ENCODE measurements at regions not wholly inside any gene's neighbourhood (a gene's known extent, or its start where the extent isn't known, plus 50 kb on each side); places are given as distances from the start of the nearest gene placed in this dataset.

DNA sequence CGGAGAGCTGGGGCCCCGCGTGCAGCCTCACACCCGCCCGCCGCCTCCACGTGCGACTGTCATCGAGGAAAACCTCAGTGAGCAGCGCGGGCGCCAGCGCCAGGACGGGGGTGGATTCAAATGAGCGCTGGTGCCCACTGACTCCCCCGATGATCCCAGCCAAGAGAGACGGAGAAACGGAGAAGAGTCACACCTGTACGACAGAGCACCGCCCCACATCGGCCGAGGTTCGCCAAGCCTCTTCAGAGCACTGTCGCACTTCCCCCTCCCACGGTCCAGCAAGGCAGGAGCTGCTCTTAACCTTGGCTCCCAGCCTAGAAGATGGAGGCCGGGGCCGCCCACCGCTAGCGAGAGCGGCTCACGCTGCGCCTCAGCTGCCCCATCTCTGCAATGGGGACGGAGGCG, 130.9 kb upstream of the IQSEC1 start:
- H3K4me3 ChIP-seq, result no peak overlapping the region
- H3K9me2 ChIP-seq (ENCODE audit: insufficient read depth), result no peaks in the 10 kb centered on the region
- no peaks in the 10 kb centered on the region for H4K20me1 ChIP-seq (ENCODE audit: insufficient read depth)
- H3K9me3 ChIP-seq (ENCODE audit: low read depth), result no peaks in the 10 kb centered on the region
- H3K79me2 ChIP-seq (ENCODE audit: insufficient read depth), result no peaks in the 10 kb centered on the region
- no peak overlapping the region for H2AFZ ChIP-seq
- H3K4me1 ChIP-seq (ENCODE audit: insufficient read depth), result no peaks in the 10 kb centered on the region
- no peak overlapping the region for H3K9ac ChIP-seq
- no peaks in the 10 kb centered on the region for H3F3A ChIP-seq (ENCODE audit: insufficient read depth)
- DNase-seq, result no peak
- TF ChIP-seq EZH2phosphoT487 (IDR thresholded peaks at IDR 0.05; ENCODE audit: insufficient read depth, low read depth), result no peak
- TF ChIP-seq EZH2 (IDR thresholded peaks at IDR 0.05; ENCODE audit: insufficient read depth, poor library complexity, severe bottlenecking), result no peak
- H3K27ac ChIP-seq, result no peak overlapping the region
- in situ Hi-C loops (cut with MboI), result no loop called here
- no peaks in the 10 kb centered on the region for H3K36me3 ChIP-seq (ENCODE audit: low read depth)
- H3K27me3 ChIP-seq (replicated peaks; ENCODE audit: insufficient read depth), result peaks cover 20% of the 10 kb centered on the region
- no peak overlapping the region for H3K4me2 ChIP-seq (ENCODE audit: unreplicated experiment)
- WGBS, 2 experiments (ENCODE audit: low coverage in 1 of 2, low lambda C conversion rate in 2 of 2, missing lambda C conversion rate in 2 of 2), result 11 to 13% methylated on average over 29 to 34 of the region's 34 CpGs

DNA sequence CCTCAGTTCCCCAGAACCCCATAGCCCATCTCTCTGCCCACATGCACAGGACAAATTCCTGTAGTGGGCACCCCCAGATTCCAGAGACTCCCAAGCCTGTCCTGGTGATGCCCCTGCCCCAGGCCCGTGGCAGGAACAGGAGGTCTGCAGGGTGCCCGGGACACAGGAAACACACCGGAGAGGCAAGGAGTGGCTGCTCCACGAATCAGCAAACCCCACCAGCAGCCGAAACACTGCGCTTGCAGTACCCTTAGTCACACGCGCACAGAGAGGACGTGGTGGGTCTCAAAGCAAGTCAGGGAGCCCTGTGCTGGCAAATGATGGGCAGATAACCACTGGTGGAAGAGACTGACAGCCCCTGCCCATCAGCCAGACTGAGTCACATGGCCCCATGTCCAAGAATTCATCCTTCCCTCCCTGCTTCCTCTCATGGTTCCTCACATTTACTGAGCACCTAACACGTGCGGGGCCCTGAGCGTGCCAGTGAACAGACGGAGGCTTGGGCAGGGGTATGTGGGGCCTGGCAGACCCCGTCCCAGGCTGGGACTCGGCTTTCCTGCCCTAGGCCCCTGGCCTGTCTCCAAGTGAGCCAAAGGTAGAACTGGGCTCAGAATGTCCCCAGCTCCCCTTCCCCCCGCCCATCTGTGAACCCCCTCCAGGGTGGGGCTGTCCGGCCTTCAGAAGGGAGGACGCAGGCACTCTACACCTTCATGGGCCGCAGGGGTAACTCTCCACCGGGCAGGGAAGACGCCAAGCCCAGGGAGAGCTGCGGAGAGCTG, 130.4 kb upstream of the IQSEC1 start:
- H3K4me3 ChIP-seq, result no peak overlapping the region
- H3K27me3 ChIP-seq (replicated peaks; ENCODE audit: insufficient read depth), result peaks cover 20% of the 10 kb centered on the region
- no peaks in the 10 kb centered on the region for H3K79me2 ChIP-seq (ENCODE audit: insufficient read depth)
- no peak overlapping the region for H3K4me2 ChIP-seq (ENCODE audit: unreplicated experiment)
- H3K9ac ChIP-seq, result no peak overlapping the region
- no peak overlapping the region for H2AFZ ChIP-seq
- no peaks in the 10 kb centered on the region for H3K9me3 ChIP-seq (ENCODE audit: low read depth)
- no peaks in the 10 kb centered on the region for H3K4me1 ChIP-seq (ENCODE audit: insufficient read depth)
- no peak overlapping the region for H3K27ac ChIP-seq
- TF ChIP-seq EZH2phosphoT487 (IDR thresholded peaks at IDR 0.05; ENCODE audit: insufficient read depth, low read depth) (no peak), EZH2 (IDR thresholded peaks at IDR 0.05; ENCODE audit: insufficient read depth, poor library complexity, severe bottlenecking) (no peak)
- in situ Hi-C loops (cut with MboI), result no loop called here
- H3K36me3 ChIP-seq (ENCODE audit: low read depth), result no peaks in the 10 kb centered on the region
- DNase-seq, result no peak
- H4K20me1 ChIP-seq (ENCODE audit: insufficient read depth), result no peaks in the 10 kb centered on the region
- WGBS, 2 experiments (ENCODE audit: low coverage in 1 of 2, low lambda C conversion rate in 2 of 2, missing lambda C conversion rate in 2 of 2), result 53 to 58% methylated on average over 17 to 22 of the region's 22 CpGs
- no peaks in the 10 kb centered on the region for H3F3A ChIP-seq (ENCODE audit: insufficient read depth)
- H3K9me2 ChIP-seq (ENCODE audit: insufficient read depth), result no peaks in the 10 kb centered on the region

DNA sequence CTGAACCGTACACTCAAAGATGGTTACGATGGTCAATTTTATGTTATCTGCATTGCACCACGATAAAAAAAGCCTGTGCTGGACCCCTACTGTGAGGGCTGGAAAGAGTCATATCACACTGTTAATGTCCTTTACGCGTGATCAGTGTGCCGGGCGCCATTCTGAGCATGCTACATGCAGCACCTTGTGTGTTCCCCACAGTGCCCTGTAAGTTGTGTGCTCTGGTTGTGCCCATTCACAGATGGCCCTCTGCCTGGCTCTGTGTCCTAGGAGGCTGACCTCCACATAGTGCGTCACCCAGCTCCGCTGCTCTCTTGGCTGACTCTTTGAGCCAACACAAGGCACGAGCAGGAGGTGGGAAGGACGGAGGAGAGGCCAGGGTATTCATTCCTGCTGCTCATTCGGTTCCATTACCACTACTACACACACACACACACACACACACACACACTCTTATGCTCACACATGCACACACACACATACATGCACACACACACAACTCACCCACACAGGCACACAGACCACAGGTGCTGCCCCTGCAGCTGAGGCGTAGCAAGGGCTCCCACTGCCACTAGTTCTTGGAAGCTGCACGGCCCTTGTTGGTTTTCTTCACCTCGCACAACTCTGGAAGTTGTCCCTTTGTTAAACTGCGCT, 129.6 kb upstream of the IQSEC1 start:
- Histone ChIP-seq H3F3A (ENCODE audit: insufficient read depth) (no peaks in the 10 kb centered on the region), H3K9me2 (ENCODE audit: insufficient read depth) (no peaks in the 10 kb centered on the region), H3K4me2 (ENCODE audit: unreplicated experiment) (no peak overlapping the region), H3K4me3 (no peak overlapping the region), H3K9ac (no peak overlapping the region), H3K27ac (no peak overlapping the region), H3K9me3 (ENCODE audit: low read depth) (no peaks in the 10 kb centered on the region), H3K79me2 (ENCODE audit: insufficient read depth) (no peaks in the 10 kb centered on the region), H2AFZ (no peak overlapping the region), H4K20me1 (ENCODE audit: insufficient read depth) (no peaks in the 10 kb centered on the region), H3K27me3 (replicated peaks; ENCODE audit: insufficient read depth) (peaks cover 20% of the 10 kb centered on the region), H3K4me1 (ENCODE audit: insufficient read depth) (no peaks in the 10 kb centered on the region), H3K36me3 (ENCODE audit: low read depth) (no peaks in the 10 kb centered on the region)
- in situ Hi-C loops (cut with MboI), result no loop called here
- 64 to 65% methylated on average over 16 of the region's 16 CpGs for WGBS, 2 experiments (ENCODE audit: low coverage in 1 of 2, low lambda C conversion rate in 2 of 2, missing lambda C conversion rate in 2 of 2)
- no peak for DNase-seq
- TF ChIP-seq EZH2 (IDR thresholded peaks at IDR 0.05; ENCODE audit: insufficient read depth, poor library complexity, severe bottlenecking) (no peak), EZH2phosphoT487 (IDR thresholded peaks at IDR 0.05; ENCODE audit: insufficient read depth, low read depth) (no peak)

DNA sequence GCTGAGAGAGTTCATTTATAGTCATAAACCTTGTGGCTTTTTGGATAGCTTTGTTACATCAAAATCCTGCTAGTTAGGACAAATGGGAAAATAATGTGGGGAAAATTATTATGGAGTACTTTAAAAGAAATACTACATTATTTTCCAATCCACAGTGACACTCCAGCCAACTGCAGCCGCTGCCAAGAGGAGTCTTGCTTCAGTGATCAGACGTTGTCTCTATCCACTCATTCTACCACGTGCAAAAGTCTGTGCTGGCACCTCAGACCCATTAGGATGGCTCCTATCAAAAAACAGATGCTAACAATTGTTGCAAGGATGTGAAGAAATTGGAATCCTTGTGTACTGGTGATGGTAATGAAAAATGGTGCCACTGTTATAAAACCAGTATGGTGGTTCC, 128.6 kb upstream of the IQSEC1 start:
- WGBS, 2 experiments (ENCODE audit: low coverage in 1 of 2, low lambda C conversion rate in 2 of 2, missing lambda C conversion rate in 2 of 2), result 0 to 2% methylated on average over 3 of the region's 3 CpGs
- H3F3A ChIP-seq (ENCODE audit: insufficient read depth), result no peaks in the 10 kb centered on the region
- no peaks in the 10 kb centered on the region for H3K79me2 ChIP-seq (ENCODE audit: insufficient read depth)
- in situ Hi-C loops (cut with MboI), result no loop called here
- H2AFZ ChIP-seq, result no peak overlapping the region
- H3K4me2 ChIP-seq (ENCODE audit: unreplicated experiment), result no peak overlapping the region
- no peaks in the 10 kb centered on the region for H3K9me2 ChIP-seq (ENCODE audit: insufficient read depth)
- H3K27me3 ChIP-seq (replicated peaks; ENCODE audit: insufficient read depth), result peaks cover 20% of the 10 kb centered on the region
- no peak overlapping the region for H3K9ac ChIP-seq
- DNase-seq, result no peak
- H4K20me1 ChIP-seq (ENCODE audit: insufficient read depth), result no peaks in the 10 kb centered on the region
- no peaks in the 10 kb centered on the region for H3K36me3 ChIP-seq (ENCODE audit: low read depth)
- no peaks in the 10 kb centered on the region for H3K4me1 ChIP-seq (ENCODE audit: insufficient read depth)
- TF ChIP-seq EZH2phosphoT487 (IDR thresholded peaks at IDR 0.05; ENCODE audit: insufficient read depth, low read depth), result no peak
- no peak for TF ChIP-seq EZH2 (IDR thresholded peaks at IDR 0.05; ENCODE audit: insufficient read depth, poor library complexity, severe bottlenecking)
- no peak overlapping the region for H3K4me3 ChIP-seq
- no peak overlapping the region for H3K27ac ChIP-seq
- no peaks in the 10 kb centered on the region for H3K9me3 ChIP-seq (ENCODE audit: low read depth)
